Panc1 (cell line): ENCODE measurements at regions not wholly inside any gene's neighbourhood (a gene's known extent, or its start where the extent isn't known, plus 50 kb on each side); places are given as distances from the start of the nearest gene placed in this dataset.

ENCODE experiments used
- ATAC-seq: fragments of 200-7000 bp; cut with Tn5 transposase; 2 replicates; pipeline ENCODE4 v1.9.1; 2020; ENCODE audit warnings: mild to moderate bottlenecking, moderate library complexity
- BruUV-seq: library from RNA; stranded (reverse); fragments of 400-500 nt; replicated peaks from 2 replicates; lab custom pipeline; 2021; lab: Mats Ljungman, UMichigan
- CTCF ChIA-PET: fragments of 300-600 bp; sonication (Branson Sonifier 250); formaldehyde crosslinking; loops from one replicate; lab custom pipeline; 2022; ENCODE audit warnings: antibody characterized with exemption; lab: Charles Lee
- POLR2A ChIA-PET: fragments of 300-600 bp; sonication (Branson Sonifier 250); formaldehyde crosslinking; loops from one replicate; lab custom pipeline; 2022; ENCODE audit warnings: antibody characterized with exemption; lab: Charles Lee
- DNase-seq: peaks from one replicate; pipeline ENCODE4 v3.0.0-alpha.2; 2010; ENCODE audit warnings: low read depth, low spot score
- H3K27ac ChIP-seq: 2 replicates; pipeline ENCODE4 v1.5.1; 2011; ENCODE audit warnings: mild to moderate bottlenecking, low read length, inconsistent platforms
- H3K27me3 ChIP-seq: fragments of 200-500 bp; sonication (Bioruptor generic); 2 replicates; pipeline ENCODE4 v1.6.0; 2014; ENCODE audit warnings: low read length, inconsistent platforms; ENCODE audit not compliant: control insufficient read depth, insufficient read depth
- H3K36me3 ChIP-seq: fragments of 200-500 bp; sonication (Bioruptor generic); 2 replicates; pipeline ENCODE4 v1.5.1; 2014; ENCODE audit warnings: inconsistent platforms, mild to moderate bottlenecking, low read length, moderate library complexity; ENCODE audit not compliant: control insufficient read depth, insufficient read depth
- H3K4me1 ChIP-seq: 2 replicates; pipeline ENCODE4 v1.5.1; 2011; ENCODE audit warnings: inconsistent platforms, mild to moderate bottlenecking, low read length, moderate library complexity; ENCODE audit not compliant: control insufficient read depth, insufficient read depth
- H3K4me3 ChIP-seq, 2 experiments: 2 replicates each; pipeline ENCODE4 v1.5.1; 2011 to 2012; ENCODE audit warnings: low read depth in 2 of 2, low read length in 2 of 2, mild to moderate bottlenecking in 2 of 2, inconsistent platforms in 1 of 2, moderate library complexity in 1 of 2
- H3K9me3 ChIP-seq: fragments of 200-500 bp; sonication (Bioruptor generic); 2 replicates; pipeline ENCODE4 v1.5.1; 2014; ENCODE audit warnings: low read depth, mild to moderate bottlenecking, inconsistent platforms, low read length, moderate library complexity; ENCODE audit not compliant: control insufficient read depth, insufficient read depth
- POLR2AphosphoS5 ChIP-seq: IDR thresholded peaks from 2 replicates; pipeline ENCODE4 v1.6.1; 2012; ENCODE audit warnings: mild to moderate bottlenecking, low read depth, low read length, moderate library complexity
- SIN3A ChIP-seq: IDR thresholded peaks from 2 replicates; pipeline ENCODE4 v1.6.1; 2012; ENCODE audit warnings: low read depth, mild to moderate bottlenecking, low read length, moderate library complexity, borderline replicate concordance; ENCODE audit not compliant: insufficient read depth
- TCF7L2 ChIP-seq: IDR thresholded peaks from 2 replicates; pipeline ENCODE4 v1.6.1; 2011; ENCODE audit warnings: mild to moderate bottlenecking, low read depth, low read length, inconsistent platforms
- in situ Hi-C: cut with HindIII; loops from 2 replicates; pipeline ENCODE4 v1.10.0; 2016; ENCODE audit warnings: low sequenced_read_pairs, low pct_unique_long_range_greater_than_20kb
- intact Hi-C: fragments of 100-400 bp; cut with micrococcal nuclease; formaldehyde crosslinking; loops from one replicate; pipeline ENCODE4 v1.10.0; 2022; ENCODE audit not compliant: unreplicated experiment
- TF ChIP-seq, protein P1 (sequence below): fragments of 450-650 bp; IDR thresholded peaks from 2 replicates; pipeline ENCODE4 v1.5.1; 2017; ENCODE audit warnings: mild to moderate bottlenecking
- TF ChIP-seq, protein P2 (sequence below), 2 experiments: IDR thresholded peaks; 2 replicates each; pipeline ENCODE4 v1.6.1; 2011 to 2012; ENCODE audit warnings: low read depth in 2 of 2, control low read depth in 1 of 2, low read length in 1 of 2, mild to moderate bottlenecking in 1 of 2, moderate library complexity in 1 of 2; ENCODE audit not compliant: insufficient read depth in 1 of 2

DNA sequence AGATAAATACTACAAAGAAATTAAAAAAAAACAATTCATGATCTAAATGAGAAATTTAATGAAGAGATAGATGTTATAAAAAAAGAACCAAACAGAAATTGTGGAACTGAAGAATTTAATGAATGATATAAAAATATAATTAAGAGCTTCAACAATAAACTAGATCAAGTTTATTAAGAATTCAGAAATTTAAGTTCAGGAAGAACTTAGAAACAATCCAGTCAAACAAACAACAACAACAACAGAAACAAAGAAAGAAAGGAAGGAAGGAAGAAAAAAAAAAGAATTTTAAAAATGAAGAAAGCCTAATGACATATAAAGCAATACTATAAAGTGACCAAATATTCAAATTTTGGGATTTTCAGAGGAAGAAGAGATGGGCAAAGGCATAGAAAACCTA lies 157.3 kb upstream of the FOXN2 start:
- POLR2A ChIA-PET: interaction anchor here (0.7 kb wide), 1 partner anchor 268 kb away, joined by 4 read pairs; no protein-coding TSS in a partner anchor

DNA sequence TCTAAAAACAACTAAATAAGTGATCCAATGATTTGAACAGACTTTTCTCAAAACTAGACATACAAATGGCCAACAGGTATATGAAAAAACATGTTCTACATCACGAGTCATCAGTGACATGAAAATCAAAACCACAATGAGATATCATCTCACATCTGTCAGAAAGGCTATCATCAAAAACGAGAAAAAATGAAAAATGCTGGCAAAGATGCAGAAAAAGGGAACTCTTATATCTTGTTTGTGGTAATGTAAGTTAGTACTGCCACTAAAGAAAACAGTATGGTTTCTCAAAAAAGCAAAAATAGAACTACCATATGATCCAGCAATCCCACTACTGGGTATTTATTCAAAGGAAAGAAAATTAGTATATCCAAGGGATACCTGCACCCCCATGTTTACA lies 152.9 kb upstream of the FOXN2 start:
- H3K27ac ChIP-seq: no peak overlapping the region
- H3K36me3 ChIP-seq: no peaks in the 10 kb centered on the region
- intact Hi-C loops (no loop called here), in situ Hi-C loops (no loop called here)
- H3K9me3 ChIP-seq: peaks cover 10% of the 10 kb centered on the region; the same call in 1 of the 2 replicates
- H3K4me3 ChIP-seq: no peak overlapping the region
- POLR2A ChIA-PET: no interaction called here
- no peaks in the 10 kb centered on the region for H3K4me1 ChIP-seq
- CTCF ChIA-PET: no interaction called here
- no peak for ATAC-seq
- H3K27me3 ChIP-seq: peaks cover 3% of the 10 kb centered on the region; the same call in 1 of the 2 replicates
- TF ChIP-seq, protein P1, sequence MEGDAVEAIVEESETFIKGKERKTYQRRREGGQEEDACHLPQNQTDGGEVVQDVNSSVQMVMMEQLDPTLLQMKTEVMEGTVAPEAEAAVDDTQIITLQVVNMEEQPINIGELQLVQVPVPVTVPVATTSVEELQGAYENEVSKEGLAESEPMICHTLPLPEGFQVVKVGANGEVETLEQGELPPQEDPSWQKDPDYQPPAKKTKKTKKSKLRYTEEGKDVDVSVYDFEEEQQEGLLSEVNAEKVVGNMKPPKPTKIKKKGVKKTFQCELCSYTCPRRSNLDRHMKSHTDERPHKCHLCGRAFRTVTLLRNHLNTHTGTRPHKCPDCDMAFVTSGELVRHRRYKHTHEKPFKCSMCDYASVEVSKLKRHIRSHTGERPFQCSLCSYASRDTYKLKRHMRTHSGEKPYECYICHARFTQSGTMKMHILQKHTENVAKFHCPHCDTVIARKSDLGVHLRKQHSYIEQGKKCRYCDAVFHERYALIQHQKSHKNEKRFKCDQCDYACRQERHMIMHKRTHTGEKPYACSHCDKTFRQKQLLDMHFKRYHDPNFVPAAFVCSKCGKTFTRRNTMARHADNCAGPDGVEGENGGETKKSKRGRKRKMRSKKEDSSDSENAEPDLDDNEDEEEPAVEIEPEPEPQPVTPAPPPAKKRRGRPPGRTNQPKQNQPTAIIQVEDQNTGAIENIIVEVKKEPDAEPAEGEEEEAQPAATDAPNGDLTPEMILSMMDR: no peak
- TF ChIP-seq, protein P2, sequence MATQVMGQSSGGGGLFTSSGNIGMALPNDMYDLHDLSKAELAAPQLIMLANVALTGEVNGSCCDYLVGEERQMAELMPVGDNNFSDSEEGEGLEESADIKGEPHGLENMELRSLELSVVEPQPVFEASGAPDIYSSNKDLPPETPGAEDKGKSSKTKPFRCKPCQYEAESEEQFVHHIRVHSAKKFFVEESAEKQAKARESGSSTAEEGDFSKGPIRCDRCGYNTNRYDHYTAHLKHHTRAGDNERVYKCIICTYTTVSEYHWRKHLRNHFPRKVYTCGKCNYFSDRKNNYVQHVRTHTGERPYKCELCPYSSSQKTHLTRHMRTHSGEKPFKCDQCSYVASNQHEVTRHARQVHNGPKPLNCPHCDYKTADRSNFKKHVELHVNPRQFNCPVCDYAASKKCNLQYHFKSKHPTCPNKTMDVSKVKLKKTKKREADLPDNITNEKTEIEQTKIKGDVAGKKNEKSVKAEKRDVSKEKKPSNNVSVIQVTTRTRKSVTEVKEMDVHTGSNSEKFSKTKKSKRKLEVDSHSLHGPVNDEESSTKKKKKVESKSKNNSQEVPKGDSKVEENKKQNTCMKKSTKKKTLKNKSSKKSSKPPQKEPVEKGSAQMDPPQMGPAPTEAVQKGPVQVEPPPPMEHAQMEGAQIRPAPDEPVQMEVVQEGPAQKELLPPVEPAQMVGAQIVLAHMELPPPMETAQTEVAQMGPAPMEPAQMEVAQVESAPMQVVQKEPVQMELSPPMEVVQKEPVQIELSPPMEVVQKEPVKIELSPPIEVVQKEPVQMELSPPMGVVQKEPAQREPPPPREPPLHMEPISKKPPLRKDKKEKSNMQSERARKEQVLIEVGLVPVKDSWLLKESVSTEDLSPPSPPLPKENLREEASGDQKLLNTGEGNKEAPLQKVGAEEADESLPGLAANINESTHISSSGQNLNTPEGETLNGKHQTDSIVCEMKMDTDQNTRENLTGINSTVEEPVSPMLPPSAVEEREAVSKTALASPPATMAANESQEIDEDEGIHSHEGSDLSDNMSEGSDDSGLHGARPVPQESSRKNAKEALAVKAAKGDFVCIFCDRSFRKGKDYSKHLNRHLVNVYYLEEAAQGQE (IDR thresholded peaks at IDR 0.05; ENCODE audit: insufficient read depth in 1 of 2, low read depth in 2 of 2, low read length in 1 of 2): no peak
- TF ChIP-seq POLR2AphosphoS5: no peak
- DNase-seq: no peak
- no TSS peak for BruUV-seq

More for the DNA sequence above, 157.3 kb upstream of the FOXN2 start:
- no peak for DNase-seq
- Histone ChIP-seq H3K4me3 (no peak overlapping the region), H3K36me3 (no peaks in the 10 kb centered on the region), H3K27ac (no peak overlapping the region), H3K27me3 (no peaks in the 10 kb centered on the region), H3K9me3 (peaks cover 10% of the 10 kb centered on the region; the same call in 1 of the 2 replicates), H3K4me1 (no peaks in the 10 kb centered on the region)
- CTCF ChIA-PET: no interaction called here
- no TSS peak for BruUV-seq
- intact Hi-C loops: no loop called here
- ATAC-seq: no peak
- in situ Hi-C loops: no loop called here
- TF ChIP-seq TCF7L2 (no peak), POLR2AphosphoS5 (no peak), SIN3A (no peak)
- TF ChIP-seq, protein P1: no peak
- TF ChIP-seq, protein P2 (IDR thresholded peaks at IDR 0.05; ENCODE audit: insufficient read depth in 1 of 2, low read depth in 2 of 2, low read length in 1 of 2): no peak
